Right lobe of liver (tissue), 4 donors: ENCODE measurements at regions not wholly inside any gene's neighbourhood (a gene's known extent, or its start where the extent isn't known, plus 50 kb on each side); places are given as distances from the start of the nearest gene placed in this dataset.

Source experiments
- POLR2A ChIP-seq: fragments of 450-650 bp; IDR thresholded peaks from one replicate; pipeline ENCODE4 v1.6.1; 2017; ENCODE audit warnings: antibody characterized with exemption, mild to moderate bottlenecking
- TF ChIP-seq, protein P1 (sequence below), 4 donors: fragments of 200-600 bp in 3 of 4; fragments of 450-650 bp in 1 of 4; IDR thresholded peaks; one replicate each; pipeline versions ENCODE4 v1.5.1 to v1.8.0; 2016 to 2022; ENCODE audit warnings: antibody characterized with exemption in 4 of 4, mild to moderate bottlenecking in 2 of 4
- donor health status: DM: no; HTN: no; CAD: no.
- donor health status: DM: no; HTN: no; CAD: no.
- donor health status: DM: no; HTN: yes; CAD: no.

DNA sequence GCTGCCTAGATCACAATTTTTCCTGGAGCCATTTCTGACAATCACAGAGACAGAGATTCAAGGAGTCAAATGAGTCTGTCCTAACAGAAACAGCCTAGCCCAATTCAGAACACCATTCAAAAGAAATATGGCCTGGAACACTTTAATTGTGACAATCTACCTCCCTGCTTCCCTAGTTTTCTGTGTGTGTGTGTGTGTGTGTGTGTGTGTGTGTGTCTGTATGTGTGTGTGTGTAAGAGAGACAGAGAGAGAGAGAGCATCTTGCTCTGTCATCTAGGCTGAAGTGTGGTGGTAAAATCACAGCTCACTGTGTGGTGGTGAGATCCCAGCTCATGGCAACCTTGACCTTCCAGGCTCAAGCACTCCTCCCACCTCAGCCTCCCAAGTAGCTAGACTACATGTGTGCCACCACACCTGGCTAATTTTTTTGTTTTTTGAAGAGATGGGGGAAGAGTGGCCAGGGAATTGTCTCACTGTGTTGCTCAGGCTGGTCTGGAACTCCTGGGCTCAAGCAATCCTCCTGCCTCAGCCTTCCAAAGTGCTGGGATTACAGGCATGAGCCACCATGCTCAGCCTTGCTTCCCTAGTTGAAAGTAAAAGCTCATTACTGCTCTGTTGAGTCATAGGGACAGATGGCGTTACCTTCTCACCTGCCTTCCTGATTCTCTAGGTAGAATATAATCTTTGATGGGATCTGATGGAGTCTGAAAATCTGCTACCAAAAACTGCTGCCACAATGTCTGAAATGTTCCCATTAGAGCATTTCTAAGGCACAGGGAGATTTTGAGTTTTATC, 89.6 kb upstream of the BEND6 start:
- TF ChIP-seq POLR2A = no peak
- TF ChIP-seq, protein P1, sequence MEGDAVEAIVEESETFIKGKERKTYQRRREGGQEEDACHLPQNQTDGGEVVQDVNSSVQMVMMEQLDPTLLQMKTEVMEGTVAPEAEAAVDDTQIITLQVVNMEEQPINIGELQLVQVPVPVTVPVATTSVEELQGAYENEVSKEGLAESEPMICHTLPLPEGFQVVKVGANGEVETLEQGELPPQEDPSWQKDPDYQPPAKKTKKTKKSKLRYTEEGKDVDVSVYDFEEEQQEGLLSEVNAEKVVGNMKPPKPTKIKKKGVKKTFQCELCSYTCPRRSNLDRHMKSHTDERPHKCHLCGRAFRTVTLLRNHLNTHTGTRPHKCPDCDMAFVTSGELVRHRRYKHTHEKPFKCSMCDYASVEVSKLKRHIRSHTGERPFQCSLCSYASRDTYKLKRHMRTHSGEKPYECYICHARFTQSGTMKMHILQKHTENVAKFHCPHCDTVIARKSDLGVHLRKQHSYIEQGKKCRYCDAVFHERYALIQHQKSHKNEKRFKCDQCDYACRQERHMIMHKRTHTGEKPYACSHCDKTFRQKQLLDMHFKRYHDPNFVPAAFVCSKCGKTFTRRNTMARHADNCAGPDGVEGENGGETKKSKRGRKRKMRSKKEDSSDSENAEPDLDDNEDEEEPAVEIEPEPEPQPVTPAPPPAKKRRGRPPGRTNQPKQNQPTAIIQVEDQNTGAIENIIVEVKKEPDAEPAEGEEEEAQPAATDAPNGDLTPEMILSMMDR (IDR thresholded peaks at IDR 0.05) = no peak
